Lower leg skin (tissue), 4 donors: ENCODE measurements at regions not wholly inside any gene's neighbourhood (a gene's known extent, or its start where the extent isn't known, plus 50 kb on each side); places are given as distances from the start of the nearest gene placed in this dataset.

Experiments used
- DNase-seq, 2 donors: peaks; one replicate each; pipeline ENCODE4 v3.0.0-alpha.2; 2019; ENCODE audit warnings: low spot score in 2 of 2
- H3K4me3 ChIP-seq: fragments of 200-600 bp; sonication (generic); 2 replicates; pipeline ENCODE4 v1.5.1; 2017; ENCODE audit warnings: mild to moderate bottlenecking, low read depth; ENCODE audit not compliant: poor library complexity, severe bottlenecking
- POLR2A ChIP-seq, 2 donors: fragments of 450-650 bp; IDR thresholded peaks; one replicate each; pipeline ENCODE4 v1.6.1; 2016 to 2017; ENCODE audit warnings: antibody characterized with exemption in 2 of 2, mild to moderate bottlenecking in 1 of 2, moderate library complexity in 1 of 2
- WGBS, 2 donors: methylation state at CpG; one replicate each; pipeline ENCODE4 v1.1.5; 2018; 5-methylcytosine and 5-hydroxymethylcytosine counted together
- intact Hi-C: fragments of 100-400 bp; cut with DNase I; formaldehyde crosslinking; loops from one replicate; pipeline ENCODE4 v1.15.0; 2023; ENCODE audit warnings: low total_unique reads
- TF ChIP-seq, protein P1 (sequence below), 3 donors: fragments of 450-650 bp; IDR thresholded peaks; one replicate each; pipeline ENCODE4 v1.5.1; 2016; ENCODE audit warnings: antibody characterized with exemption in 3 of 3, mild to moderate bottlenecking in 3 of 3, moderate library complexity in 2 of 3

DNA sequence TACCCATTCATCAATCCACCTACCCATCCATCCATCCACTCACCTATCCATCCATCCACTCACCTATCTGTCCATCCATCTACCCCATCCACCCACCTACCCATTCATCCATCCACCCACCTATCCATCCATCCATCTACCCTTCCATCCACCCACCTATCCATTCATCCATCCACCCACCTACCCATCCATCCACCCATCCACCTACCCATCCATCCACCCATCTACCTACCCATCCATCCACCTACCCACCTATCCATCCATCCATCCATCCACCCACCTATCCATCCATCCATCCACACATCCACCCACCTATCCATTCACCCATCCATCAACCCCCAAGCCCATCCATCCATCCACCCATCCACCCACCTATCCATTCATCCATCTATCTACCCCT lies 267.1 kb downstream of the MRTFB start:
- TF ChIP-seq, protein P1, sequence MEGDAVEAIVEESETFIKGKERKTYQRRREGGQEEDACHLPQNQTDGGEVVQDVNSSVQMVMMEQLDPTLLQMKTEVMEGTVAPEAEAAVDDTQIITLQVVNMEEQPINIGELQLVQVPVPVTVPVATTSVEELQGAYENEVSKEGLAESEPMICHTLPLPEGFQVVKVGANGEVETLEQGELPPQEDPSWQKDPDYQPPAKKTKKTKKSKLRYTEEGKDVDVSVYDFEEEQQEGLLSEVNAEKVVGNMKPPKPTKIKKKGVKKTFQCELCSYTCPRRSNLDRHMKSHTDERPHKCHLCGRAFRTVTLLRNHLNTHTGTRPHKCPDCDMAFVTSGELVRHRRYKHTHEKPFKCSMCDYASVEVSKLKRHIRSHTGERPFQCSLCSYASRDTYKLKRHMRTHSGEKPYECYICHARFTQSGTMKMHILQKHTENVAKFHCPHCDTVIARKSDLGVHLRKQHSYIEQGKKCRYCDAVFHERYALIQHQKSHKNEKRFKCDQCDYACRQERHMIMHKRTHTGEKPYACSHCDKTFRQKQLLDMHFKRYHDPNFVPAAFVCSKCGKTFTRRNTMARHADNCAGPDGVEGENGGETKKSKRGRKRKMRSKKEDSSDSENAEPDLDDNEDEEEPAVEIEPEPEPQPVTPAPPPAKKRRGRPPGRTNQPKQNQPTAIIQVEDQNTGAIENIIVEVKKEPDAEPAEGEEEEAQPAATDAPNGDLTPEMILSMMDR (IDR thresholded peaks at IDR 0.05), result peak in 1 of 3 donors; percentile 60
- no peak for TF ChIP-seq POLR2A (IDR thresholded peaks at IDR 0.05)
- intact Hi-C loops, result no loop called here
- no peak overlapping the region for H3K4me3 ChIP-seq
- no peak for DNase-seq

DNA sequence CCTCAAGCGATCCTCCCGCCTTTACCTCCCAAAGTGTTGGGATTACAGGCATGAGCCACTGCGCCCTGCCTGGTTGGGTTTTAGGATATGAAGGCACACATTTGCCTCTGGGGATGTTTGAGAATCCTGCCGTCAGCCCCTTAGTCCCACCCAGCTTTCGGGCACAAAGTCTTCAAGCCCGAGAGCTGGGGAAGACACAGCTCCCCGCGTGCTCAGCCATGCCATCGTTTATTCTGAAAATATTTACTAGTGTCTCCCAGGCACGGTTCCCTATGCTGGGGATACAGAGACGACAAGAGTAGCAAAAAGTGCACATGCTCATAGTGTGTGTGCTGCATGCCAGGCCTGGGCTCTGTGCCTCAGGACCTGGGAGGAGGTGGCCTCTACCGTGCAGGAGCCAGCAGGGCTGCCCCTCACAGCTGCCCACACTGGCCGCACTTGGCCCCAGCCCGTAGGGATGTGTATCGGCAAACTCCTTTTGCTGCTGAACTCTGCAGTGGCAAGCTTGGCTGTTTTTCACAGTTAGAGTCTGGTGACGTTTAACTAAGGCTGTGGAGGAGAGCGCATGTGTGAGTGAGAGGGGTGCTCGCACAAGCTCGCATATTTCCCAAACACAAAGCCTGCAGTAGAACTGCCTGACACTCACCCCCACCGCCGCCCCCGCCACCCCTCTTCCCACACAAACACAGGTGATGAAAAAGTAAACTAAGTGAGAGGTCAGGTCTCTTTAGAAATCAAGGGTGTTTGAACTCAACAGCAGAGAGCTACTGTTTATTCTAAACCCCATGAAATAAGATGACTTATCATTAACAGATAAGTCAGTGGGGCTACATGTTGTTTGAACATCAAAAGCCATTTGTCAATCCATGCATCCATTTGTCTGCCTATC lies 266.4 kb downstream of the MRTFB start:
- intact Hi-C loops, result no loop called here
- WGBS, 2 donors, result 32 to 45% methylated on average over 21 to 22 of the region's 22 CpGs
- H3K4me3 ChIP-seq, result no peak overlapping the region
- DNase-seq, result no peak
- no peak for TF ChIP-seq POLR2A (IDR thresholded peaks at IDR 0.05)
- TF ChIP-seq, protein P1 (IDR thresholded peaks at IDR 0.05), result no peak

DNA sequence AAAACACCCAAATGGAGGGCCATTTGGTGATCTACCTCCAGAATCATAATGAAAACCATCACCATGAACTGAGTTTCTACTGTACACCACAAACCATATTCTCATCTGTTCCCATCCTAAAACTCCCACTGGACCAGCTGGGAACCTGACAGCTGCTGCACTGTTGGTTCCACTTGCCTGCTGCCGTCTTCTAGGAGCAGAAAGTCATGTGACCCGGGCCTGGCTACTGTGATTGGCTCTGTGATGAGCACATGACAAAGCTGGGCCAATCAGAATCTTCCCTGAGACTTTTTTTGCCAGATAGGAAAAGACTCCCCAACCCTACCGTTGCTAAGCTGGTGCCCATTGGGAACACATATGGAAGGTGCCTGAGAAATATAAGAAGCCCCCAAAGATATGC lies 264.2 kb downstream of the MRTFB start:
- H3K4me3 ChIP-seq, result no peak overlapping the region
- no peak for DNase-seq
- no peak for TF ChIP-seq POLR2A (IDR thresholded peaks at IDR 0.05)
- TF ChIP-seq, protein P1 (IDR thresholded peaks at IDR 0.05), result no peak
- 81 to 88% methylated on average over 3 of the region's 3 CpGs for WGBS, 2 donors
- intact Hi-C loops, result no loop called here

DNA sequence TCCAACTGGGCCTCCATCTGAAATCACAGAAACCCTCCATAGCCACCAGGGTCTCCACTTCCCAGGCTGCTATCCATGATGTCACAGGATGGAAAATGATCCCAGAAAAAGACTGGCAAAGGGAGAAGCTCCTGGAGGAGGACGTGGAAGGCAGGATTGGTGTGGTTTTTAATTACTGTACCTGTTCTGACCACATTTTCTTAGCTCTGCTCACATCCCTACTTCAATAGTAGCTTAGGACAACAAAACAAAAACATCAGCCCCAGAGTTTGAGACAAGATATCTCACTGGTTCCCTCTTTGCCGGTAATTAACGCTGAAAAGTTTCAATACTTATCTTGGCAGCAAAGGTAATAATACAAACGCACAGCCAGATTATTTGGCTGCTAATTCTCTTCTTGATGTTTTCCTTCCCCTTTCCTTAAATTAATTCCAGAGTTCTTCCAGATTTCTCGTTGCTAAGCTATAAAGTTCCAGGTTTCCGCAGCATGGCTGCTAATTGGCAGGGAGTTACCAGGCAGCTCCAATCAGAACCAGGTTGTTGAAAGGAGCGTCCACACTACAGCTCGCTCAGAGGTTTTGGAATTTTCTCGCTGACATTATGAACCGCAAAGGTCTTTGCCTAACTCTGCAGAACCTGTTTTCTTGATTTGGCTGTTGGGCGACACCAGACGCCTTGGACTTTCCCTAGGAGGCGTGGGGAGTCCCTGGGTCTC lies 263.4 kb downstream of the MRTFB start:
- no peak for DNase-seq
- TF ChIP-seq, protein P1 (IDR thresholded peaks at IDR 0.05), result no peak
- TF ChIP-seq POLR2A (IDR thresholded peaks at IDR 0.05), result no peak

DNA sequence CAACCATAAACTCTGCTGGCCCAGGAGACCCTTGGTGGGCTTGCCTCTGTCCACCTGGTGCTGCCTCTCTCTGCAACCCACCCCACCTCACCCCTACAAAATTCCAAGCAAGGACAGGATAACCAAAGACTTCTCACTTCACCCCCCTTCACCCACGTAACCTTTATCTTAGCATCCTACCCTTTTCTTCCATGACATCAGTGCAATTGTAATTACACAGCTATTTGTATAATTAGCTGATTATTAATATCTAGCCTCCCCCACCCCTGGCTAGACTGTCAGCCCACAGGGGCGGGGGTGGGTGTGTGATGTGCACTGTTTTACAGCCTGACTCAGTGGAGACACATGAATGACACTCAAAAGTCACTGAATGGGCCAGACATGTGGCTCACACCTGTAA lies 262.2 kb downstream of the MRTFB start:
- no peak for DNase-seq
- intact Hi-C loops, result no loop called here
- no peak for TF ChIP-seq POLR2A (IDR thresholded peaks at IDR 0.05)
- TF ChIP-seq, protein P1 (IDR thresholded peaks at IDR 0.05), result no peak
- H3K4me3 ChIP-seq, result no peak overlapping the region
- WGBS, 2 donors, result 75 to 94% methylated on average over 2 of the region's 2 CpGs

More for the DNA sequence above, 263.4 kb downstream of the MRTFB start:
- H3K4me3 ChIP-seq, result no peak overlapping the region
- WGBS, 2 donors, result 30% methylated on average over 13 of the region's 13 CpGs
- intact Hi-C loops, result no loop called here
